HG03064 (cell line): ENCODE measurements at regions not wholly inside any gene's neighbourhood (a gene's known extent, or its start where the extent isn't known, plus 50 kb on each side); places are given as distances from the start of the nearest gene placed in this dataset.
"Not testable (repeated sequence)": the region's sequence is repeated elsewhere in the genome, so short reads cannot be mapped to it uniquely, and the experiment has no call there.

ENCODE experiments used
- ATAC-seq: cut with Tn5 transposase; IDR thresholded peaks from one replicate; pipeline ENCODE4 v1.9.1; 2021; ENCODE audit warnings: low read depth; ENCODE audit not compliant: unreplicated experiment

DNA sequence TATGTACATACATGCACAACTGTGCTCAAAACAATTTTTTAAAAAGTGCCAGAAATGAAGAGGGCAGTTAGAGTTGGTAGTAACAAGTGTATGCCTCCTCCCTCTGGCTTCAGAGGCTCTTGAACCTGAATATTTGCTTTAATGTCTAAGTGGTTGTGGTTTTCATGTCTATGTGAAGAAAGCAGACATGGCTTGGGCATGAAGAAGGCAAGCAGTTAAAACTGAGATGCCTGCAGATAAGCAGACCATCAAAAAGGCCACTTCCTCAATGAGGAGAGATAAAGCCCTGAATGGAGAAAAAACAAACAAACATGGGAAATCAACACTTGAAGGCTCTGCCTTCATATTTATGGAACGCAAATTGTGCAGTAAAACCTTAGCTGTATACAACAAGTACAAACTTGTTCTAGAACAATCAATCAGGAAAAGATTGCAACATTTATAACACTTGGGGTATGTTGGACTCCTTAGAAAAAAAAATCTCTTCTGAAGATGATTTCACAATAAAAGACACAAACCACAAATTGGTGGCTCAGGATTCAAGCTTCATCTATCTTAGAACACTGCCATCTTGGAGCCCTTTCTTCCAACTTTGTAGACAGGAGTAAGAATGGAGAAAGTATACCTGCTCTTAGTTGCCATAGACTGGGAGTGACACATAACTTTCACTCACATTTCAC, 52.7 kb upstream of the PLA2G4A start:
- no peak for ATAC-seq

DNA sequence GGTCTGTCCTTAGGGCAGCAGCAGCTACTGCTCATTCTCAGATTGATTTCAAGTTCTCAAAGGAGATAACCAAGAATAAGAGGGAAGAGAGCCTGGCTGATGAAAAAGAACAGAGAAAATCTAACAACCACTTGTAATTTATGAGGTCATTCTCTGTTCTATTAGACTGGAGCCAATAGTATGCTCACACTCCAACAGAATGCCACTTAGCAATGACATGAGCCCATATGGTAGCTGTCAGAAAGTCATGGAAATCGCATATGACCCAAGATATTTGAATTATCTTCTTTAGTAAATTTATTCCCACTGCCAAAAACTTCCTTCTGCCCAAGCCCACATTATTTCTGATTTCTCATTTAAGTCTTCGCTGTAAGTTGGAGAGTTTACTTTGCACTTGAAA, 53.7 kb upstream of the PLA2G4A start:
- ATAC-seq = no peak

DNA sequence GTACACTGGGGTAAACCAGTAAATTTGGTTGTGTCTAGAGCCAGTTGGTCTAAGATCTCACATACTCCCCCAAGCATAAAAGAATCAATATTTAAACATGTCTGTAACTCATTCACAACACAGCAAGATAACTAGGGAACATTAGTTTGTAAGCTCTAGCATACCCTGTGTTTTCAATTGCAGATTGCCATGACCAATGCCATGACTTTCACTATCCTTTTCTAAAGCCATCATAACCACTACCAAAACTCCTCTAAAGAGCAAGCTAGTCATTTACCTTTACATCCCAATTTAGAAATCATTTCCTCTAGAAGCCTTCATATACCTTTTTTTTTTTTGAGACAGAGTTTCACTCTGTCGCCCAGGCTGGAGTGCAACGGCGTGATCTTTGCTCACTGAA, 56.5 kb upstream of the PLA2G4A start:
- ATAC-seq = no peak

DNA sequence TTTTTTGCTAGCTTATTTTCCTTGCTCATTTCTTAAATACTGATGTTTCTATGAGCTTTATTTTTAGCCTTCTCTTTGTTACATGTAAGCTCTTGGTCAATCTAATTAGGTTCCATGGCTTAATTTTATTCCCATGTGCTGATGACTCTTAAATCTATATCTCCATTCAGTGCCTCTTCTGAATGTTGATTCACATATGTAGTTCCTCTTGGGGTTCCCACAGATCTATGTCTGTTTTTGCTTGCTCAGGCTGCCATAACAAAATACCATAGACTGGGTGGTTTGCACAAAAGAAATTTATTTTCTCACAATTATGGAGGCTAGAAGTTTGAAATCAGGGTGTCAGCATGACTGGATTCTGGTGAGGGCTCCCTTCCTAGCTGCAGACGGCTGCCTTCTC, 58.3 kb upstream of the PLA2G4A start:
- ATAC-seq = no peak

DNA sequence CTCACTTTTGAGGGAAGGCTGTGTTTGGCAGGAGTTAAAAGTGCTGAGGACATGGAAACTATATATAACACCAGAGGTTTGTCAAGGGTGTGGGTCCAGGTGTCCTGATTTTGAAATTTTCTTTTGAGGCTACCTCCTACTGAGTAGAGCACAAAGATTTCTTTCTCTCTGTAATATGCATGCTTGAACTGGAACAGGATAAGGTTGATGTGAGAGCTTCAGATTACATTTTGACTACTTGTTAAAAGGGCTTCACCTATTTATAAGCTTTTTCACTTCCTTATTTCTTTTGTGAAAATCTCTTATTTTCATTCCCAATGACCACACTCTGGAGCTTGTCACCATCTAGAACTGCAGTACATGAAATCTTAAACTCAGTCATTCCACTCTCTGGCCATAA, 59.8 kb upstream of the PLA2G4A start:
- peak; percentile 81 for ATAC-seq

DNA sequence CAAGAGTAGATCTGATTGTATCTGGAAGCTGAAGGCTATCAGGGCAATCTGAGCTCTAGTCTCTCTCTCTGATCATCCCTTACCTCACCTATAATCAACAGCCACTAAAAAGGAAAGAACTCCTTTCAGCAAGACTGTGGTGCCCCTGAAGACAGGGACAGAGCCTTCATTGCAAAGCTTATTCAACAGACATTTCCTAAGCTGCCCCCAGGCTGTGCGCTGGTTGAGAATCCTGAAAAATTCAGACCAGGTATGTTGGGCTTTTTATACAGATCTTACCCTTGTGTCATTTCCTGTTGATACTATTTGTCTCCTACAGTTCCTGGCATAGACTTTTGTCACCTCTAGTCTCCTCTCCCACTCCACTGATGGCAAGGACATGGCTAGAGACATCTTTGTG, 63.3 kb upstream of the PLA2G4A start:
- no peak for ATAC-seq

DNA sequence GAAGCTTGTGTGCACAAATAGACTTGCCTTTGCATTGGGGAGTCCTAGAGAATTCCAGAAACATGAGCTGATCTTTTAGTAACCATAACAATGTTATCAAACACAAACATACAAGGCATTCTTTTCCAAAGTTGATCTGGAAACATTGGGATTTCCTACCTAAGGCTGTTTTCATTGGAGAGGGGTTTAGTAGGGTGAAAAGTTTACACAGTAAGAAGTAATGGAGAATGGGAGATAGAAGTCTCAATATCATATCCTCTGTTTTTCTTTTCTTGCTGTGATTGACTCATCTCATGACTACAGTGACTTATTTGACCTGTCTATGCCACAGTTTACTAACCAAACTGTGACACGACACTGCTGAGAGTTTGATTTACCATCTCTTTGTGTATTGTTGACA, 65.6 kb upstream of the PLA2G4A start:
- ATAC-seq = no peak

DNA sequence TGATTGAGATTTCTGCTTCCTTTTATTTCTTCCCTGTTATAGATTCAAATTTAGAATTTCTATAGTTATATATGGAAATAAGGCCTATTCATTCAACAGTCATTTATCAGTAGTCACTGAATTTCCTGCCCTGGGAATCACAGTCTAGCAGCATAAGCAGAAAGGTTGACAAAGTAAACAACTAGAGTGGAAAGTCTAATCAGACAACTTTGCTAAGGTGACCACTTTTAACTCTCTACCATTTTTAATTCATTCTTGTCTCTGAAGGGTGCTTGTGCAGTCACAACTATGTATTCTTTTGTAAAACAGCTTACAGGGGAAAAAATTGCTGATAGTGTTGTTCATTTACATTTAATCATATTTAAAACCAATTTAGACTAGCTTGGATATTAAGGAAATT, 66.1 kb upstream of the PLA2G4A start:
- ATAC-seq = no peak

DNA sequence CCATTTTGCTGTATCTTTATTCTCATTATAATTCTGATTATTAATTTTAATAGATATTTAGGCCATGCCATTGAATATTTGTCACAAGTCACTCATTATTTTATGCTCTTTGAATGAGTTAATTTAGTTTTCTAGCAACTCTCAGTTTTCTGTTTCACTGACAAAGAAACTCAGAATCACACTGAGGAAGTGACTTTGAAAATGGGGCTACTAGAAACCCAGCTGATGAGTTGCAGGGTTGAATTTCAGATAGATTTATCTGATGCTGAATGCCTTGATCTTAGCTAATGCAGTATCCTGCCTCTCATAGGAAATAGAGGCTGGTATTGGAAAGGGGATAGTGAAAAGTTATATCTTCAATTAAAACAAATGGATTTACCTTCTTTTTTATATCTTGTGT, 67.4 kb upstream of the PLA2G4A start:
- ATAC-seq = peak; percentile 75

DNA sequence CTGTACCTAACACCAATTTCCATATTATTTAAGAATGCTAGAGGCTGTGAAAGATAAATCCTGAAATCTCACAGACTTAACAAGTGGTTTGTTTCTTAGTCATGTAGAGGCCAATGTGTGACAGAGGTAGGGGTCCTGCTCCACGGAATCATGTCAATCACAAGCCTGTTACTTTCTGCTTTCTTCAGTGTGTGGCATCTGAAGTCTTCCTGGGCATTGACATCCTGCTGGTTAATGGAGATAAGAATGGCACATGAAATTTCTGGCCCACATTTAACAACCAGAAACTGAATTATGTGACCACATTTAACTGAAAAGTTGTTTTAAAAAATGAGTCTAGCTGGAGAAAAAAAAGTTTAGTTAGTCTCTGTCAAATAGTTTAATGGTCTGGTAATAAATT, 68.3 kb upstream of the PLA2G4A start:
- no peak for ATAC-seq

DNA sequence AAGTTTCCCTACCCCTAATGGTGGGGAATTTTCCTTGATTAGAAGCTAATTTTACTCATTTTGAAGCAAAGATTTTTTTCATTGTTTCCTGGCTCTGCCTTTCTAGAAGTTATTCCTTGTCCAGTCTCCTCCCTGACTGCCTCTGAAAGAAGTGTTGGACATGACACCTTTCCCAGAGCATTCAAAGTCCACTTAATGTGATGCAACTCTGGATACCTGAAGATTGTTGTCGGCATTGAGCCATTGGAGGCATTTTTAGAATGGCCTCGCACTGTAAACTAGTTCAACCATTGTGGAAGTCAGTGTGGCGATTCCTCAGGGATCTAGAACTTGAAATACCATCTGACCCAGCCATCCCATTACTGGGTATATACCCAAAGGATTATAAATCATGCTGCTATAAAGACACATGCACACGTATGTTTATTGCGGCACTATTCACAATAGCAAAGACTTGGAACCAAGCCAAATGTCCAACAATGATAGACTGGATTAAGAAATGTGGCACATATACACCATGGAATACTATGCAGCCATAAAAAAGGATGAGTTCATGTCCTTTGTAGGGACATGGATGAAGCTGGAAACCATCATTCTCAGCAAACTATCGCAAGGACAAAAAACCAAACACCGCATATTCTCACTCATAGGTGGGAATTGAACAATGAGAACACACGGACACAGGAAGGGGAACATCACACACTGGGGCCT, 69.7 kb upstream of the PLA2G4A start:
- ATAC-seq = not testable (repeated sequence)

DNA sequence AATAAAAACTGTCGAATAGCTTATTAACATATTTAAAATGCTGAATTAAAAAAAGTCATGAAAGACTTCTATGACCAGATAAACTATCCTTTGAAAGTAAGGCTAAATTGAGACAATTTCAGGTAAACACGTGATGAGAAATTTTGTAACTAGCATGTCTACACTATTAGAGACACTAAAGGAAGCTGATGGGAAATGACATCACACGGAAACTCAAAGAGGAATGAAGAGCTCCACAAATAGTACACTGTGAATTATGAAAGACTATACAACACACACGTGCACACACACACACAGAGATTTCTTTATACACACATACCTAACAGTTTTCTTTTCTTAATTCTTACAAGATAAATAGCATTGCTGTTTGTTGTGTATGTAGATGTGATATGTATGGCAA, 70.9 kb upstream of the PLA2G4A start:
- no peak for ATAC-seq

DNA sequence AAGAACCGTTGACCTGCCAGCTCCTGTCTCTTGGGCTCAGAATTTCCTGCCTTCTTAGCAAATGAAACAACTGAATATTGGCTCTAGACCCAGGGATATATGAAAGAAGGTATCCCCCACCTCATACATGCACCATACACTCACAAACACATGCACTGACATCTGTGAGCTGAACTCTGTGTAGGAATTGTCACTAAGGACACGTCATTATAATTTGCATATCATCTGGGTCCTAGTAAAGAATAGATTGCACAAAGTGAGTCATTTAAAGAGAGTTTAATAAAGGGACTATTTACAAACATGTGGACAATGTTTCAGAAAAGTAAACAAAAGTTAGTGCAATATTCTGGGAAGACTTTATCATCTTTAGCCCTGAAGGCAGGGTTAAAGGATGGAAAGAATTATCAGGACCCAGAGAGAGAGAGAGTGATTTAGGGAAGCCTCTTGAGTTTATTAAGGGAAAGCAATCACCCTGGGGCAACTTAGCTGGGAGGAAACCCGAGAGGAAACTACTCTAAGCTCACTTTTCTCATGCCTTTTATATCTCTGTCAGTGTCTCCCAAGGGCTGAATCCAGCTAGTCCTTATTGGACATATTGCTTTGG, 74.1 kb upstream of the PLA2G4A start:
- no peak for ATAC-seq

DNA sequence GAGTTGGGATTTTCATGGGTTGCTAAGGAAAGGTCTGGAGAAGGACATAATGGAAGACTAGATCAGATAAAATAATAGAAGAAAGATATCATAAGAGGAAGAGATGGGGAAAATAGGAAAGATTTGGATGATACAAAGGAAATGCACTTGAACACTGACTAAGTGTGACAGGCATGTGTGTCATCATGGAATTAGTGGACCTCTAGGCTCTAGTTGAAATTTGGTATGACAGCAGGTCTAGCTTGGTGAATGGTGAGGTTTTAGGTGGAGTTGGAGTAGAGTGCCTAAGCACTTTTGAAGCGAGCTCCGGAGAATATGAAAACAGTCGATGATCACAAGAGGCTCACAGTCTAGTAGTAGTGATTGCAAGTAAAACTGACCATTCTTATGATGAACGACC, 73.0 kb upstream of the PTGS2 start:
- no peak for ATAC-seq

DNA sequence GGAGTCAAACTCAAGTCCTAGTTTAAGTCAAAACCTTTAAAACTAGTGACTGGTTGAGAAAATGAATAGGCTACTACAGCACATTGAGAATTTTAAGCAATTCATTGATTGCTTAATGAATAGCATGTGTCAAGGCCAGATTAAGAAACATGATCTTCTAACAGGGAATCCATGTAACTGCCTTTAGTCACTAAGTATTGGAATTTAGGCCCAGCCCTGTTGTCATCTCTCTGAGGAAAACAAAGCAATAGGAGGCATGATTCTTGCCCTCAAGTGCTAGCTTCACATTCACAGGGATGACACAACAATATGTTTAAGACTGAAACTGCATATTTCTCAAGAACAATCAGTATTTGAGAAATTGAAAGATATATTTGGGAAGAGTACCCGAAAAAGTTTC, 70.0 kb upstream of the PTGS2 start:
- no peak for ATAC-seq

DNA sequence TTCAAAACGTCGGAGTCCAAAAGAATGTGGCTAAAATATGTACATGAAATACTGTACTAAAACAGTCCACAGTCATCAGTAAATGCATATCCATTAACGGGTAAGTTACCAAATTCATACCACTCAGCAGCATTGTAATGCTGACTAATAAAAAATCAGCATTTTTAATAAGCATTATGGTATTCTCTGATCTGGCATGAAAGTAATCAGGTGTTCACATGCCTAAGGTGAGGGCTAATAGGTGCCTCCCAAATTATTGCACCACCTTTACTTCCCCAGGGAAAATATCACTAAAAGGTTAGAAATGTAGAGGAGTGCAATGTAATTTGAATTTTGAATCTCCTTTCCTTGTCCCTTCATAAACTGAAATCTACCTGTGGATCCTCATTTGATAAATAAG, 69.6 kb upstream of the PTGS2 start:
- no peak for ATAC-seq

DNA sequence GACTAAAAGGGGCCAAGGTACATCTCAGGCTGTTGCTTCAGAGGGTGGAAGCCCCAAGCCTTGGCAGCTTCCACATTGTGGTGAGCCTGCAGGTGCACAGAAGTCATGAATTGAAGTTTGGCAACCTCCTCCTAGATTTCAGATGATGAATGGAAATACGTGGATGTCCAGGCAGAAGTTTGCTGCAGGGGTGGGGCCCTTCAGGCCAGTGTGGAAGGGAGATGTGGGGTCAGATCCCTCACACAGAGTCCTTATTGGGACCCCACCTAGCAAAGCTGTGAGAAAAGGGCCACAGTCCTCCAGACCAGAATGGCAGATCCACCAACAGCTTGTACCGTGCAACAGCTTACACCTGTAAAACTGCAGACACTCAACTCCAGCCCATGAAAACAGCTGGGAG, 67.4 kb upstream of the PTGS2 start:
- no peak for ATAC-seq

DNA sequence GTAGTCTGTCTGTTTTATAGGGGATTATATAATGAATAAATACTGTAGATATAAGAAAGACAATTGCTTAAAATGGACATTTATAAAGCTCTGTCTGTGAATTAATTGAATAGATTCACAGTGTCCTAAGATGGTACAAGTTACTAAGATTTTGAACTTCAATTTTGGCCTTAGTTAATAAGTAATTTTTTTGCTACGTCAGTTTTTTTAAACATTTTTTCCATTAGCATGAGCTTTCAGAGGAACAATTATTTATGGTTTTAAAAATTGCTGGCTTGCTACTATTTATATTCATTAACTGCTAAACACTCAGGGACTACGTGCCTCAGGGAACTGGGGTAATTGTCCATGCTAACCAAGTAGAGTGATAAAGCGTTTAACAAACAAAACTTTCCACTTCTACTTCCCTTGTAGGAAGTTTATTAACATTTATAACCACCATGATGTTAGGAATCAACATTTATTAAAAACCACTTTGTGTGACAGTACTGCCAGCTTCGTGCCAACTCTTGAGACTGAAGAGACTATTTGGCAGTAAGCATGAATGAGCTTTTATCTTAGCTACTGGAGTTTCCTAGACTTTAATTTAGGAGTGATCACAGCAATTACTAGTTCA, 65.4 kb upstream of the PTGS2 start:
- ATAC-seq = no peak

DNA sequence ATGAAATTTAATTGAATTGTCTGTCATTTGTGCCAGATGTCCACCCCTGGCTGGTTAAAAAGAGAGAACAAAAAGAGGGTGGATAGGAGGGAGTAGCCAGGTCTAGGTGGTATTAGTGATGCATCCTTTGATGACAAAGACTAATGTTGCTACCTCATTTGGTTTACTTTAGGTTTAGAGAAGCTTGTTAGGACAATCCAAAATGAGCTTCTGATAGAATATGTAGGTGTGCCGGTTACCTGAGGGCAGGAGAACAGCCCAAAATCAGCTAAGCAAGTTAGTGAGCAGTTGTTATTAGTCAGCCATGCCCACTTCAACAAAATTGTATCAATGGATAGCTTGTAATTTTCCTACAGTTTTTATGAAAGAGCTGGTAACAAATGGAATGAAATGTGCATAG, 61.4 kb upstream of the PTGS2 start:
- no peak for ATAC-seq

DNA sequence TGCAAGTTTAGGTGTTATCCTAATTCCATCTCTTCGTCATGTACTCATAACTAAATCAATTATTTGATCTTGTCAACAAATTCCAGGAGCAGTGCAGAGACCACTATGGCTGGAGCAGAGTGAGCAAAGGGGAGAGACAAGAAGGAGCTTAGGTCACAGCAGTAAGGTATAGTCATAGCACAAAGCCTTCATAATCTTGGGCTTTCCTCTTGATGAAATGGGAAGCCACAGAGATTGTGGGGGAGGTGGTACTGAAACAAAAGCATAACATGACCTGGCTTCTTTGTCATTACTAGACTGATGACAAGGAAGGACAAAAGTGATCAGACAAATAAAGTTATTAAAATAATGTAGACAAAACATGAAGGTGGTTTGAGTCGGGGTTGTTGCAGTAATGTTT, 60.1 kb upstream of the PTGS2 start:
- no peak for ATAC-seq

DNA sequence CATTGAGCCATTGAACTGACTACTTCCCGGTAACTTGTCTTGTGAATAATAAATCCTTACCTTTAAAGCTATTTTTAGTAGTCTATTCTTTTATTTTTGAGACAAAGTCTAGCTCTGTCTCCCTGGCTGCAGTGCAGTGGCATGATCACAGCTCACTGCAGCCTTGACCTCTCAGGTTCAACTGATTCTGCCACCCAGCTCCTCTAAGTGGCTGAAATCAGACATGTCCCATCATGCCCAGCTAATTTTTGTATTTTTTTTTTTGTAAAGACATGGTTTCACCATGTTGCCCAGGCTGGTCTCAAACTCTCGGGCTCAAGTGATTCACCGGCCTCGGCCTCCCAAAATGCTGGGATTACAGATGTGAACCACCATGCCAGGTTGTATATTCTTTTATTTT, 59.3 kb upstream of the PTGS2 start:
- ATAC-seq = no peak

DNA sequence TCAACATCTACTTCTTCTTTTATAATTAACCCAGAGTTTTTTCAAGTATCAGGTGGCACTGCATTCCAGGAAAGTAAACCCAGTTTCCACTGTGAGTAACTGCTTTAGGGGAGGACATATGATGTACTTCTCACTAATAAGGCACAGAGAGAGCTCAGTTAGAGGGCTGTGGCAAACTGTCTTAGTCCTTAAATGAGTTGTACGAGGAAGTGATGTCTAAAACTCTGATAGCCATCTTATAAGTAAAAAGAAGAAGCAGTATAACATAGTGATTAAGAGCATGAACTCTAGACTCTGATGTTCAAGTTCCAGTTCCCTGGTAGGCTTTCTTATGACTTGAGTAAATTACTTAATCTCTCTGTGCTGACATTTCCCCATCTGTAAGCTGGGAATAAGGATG, 58.7 kb upstream of the PTGS2 start:
- peak; percentile 57 for ATAC-seq
